SK-N-MC (cell line): ENCODE measurements at regions not wholly inside any gene's neighbourhood (a gene's known extent, or its start where the extent isn't known, plus 50 kb on each side); places are given as distances from the start of the nearest gene placed in this dataset.

Source experiments
- DNase-seq: peaks from one replicate; pipeline ENCODE4 v3.0.0-alpha.2; 2011; ENCODE audit warnings: low read depth, low spot score
- H3K27ac ChIP-seq: fragments of 200-600 bp; sonication (generic); 2 replicates; pipeline ENCODE4 v1.5.1; 2016; ENCODE audit warnings: mixed run types
- H3K36me3 ChIP-seq: fragments of 200-600 bp; sonication (generic); 2 replicates; pipeline ENCODE4 v1.6.1; 2017; ENCODE audit warnings: antibody characterized with exemption, low read length, mixed read lengths; ENCODE audit not compliant: insufficient read depth
- H3K4me3 ChIP-seq: fragments of 200-600 bp; sonication (generic); 2 replicates; pipeline ENCODE4 v1.5.1; 2016
- H3K9ac ChIP-seq: fragments of 200-600 bp; sonication (generic); 2 replicates; pipeline ENCODE4 v1.8.0; 2017; ENCODE audit warnings: mixed run types, mixed read lengths; ENCODE audit not compliant: insufficient read length
- H3K9me3 ChIP-seq: fragments of 200-600 bp; sonication (generic); 2 replicates; pipeline ENCODE4 v1.6.1; 2017; ENCODE audit warnings: low read depth, mild to moderate bottlenecking, antibody characterized with exemption, low read length, moderate library complexity, mixed read lengths
- EZH2 ChIP-seq: fragments of 200-600 bp; sonication (generic); IDR thresholded peaks from one replicate; pipeline ENCODE4 v1.6.1; 2017; ENCODE audit warnings: antibody characterized with exemption
- FOXP2 ChIP-seq: optimal IDR thresholded peaks from 2 replicates; pipeline ENCODE3; 2011; ENCODE audit warnings: mild to moderate bottlenecking, moderate library complexity; ENCODE audit not compliant: insufficient read depth; ENCODE audit errors: extremely low read length, control extremely low read depth
- POLR2AphosphoS5 ChIP-seq: IDR thresholded peaks from 2 replicates; pipeline ENCODE4 v1.6.1; 2012; ENCODE audit warnings: mild to moderate bottlenecking, low read depth, low read length, borderline replicate concordance

- no peak overlapping the region for H3K9ac ChIP-seq
- no peak overlapping the region for H3K27ac ChIP-seq
- H3K4me3 ChIP-seq, result no peak overlapping the region
- TF ChIP-seq POLR2AphosphoS5 (no peak), EZH2 (no peak)
- DNase-seq, result no peak
- H3K36me3 ChIP-seq, result no peaks in the 10 kb centered on the region
- H3K9me3 ChIP-seq, result no peaks in the 10 kb centered on the region
These were observed 93.3 kb upstream of the COG2 start for GRCh38 chr1:230548997-230549396.

GRCh38 chr1:230548357-230548756 lies 93.9 kb upstream of the COG2 start:
- H3K4me3 ChIP-seq, result no peak overlapping the region
- no peak for DNase-seq
- H3K9ac ChIP-seq, result no peak overlapping the region
- no peaks in the 10 kb centered on the region for H3K36me3 ChIP-seq
- TF ChIP-seq POLR2AphosphoS5 (no peak), FOXP2 (no peak), EZH2 (no peak)
- H3K27ac ChIP-seq, result no peak overlapping the region
- no peaks in the 10 kb centered on the region for H3K9me3 ChIP-seq

- Histone ChIP-seq H3K4me3 (no peak overlapping the region), H3K9ac (no peak overlapping the region), H3K36me3 (no peaks in the 10 kb centered on the region), H3K27ac (no peak overlapping the region), H3K9me3 (no peaks in the 10 kb centered on the region)
- TF ChIP-seq POLR2AphosphoS5 (no peak), FOXP2 (no peak), EZH2 (no peak)
- no peak for DNase-seq
These were observed 97.1 kb upstream of the COG2 start for GRCh38 chr1:230545181-230545580.

- Histone ChIP-seq H3K9ac (no peak overlapping the region), H3K27ac (no peak overlapping the region), H3K4me3 (no peak overlapping the region), H3K36me3 (no peaks in the 10 kb centered on the region), H3K9me3 (no peaks in the 10 kb centered on the region)
- DNase-seq, result no peak
- TF ChIP-seq POLR2AphosphoS5, result no peak
- TF ChIP-seq EZH2, result no peak
- TF ChIP-seq FOXP2, result no peak
These were observed 97.5 kb upstream of the COG2 start for GRCh38 chr1:230544758-230545157.

- Histone ChIP-seq H3K36me3 (no peaks in the 10 kb centered on the region), H3K4me3 (no peak overlapping the region), H3K9me3 (no peaks in the 10 kb centered on the region), H3K27ac (no peak overlapping the region), H3K9ac (no peak overlapping the region)
- DNase-seq, result no peak
- TF ChIP-seq EZH2, result no peak
- no peak for TF ChIP-seq FOXP2
- no peak for TF ChIP-seq POLR2AphosphoS5
These were observed 99.2 kb upstream of the COG2 start for GRCh38 chr1:230543085-230543484.

GRCh38 chr1:230542681-230543080 lies 99.6 kb upstream of the COG2 start:
- Histone ChIP-seq H3K4me3 (no peak overlapping the region), H3K9ac (no peak overlapping the region), H3K27ac (no peak overlapping the region), H3K36me3 (no peaks in the 10 kb centered on the region), H3K9me3 (no peaks in the 10 kb centered on the region)
- no peak for TF ChIP-seq FOXP2
- no peak for TF ChIP-seq EZH2
- TF ChIP-seq POLR2AphosphoS5, result no peak
- no peak for DNase-seq

- DNase-seq, result no peak
- no peak overlapping the region for H3K4me3 ChIP-seq
- no peaks in the 10 kb centered on the region for H3K9me3 ChIP-seq
- no peaks in the 10 kb centered on the region for H3K36me3 ChIP-seq
- H3K27ac ChIP-seq, result no peak overlapping the region
- H3K9ac ChIP-seq, result no peak overlapping the region
- TF ChIP-seq FOXP2 (no peak), EZH2 (no peak), POLR2AphosphoS5 (no peak)
These were observed 100.2 kb upstream of the COG2 start for GRCh38 chr1:230542054-230542453.

GRCh38 chr1:230541306-230541705 lies 101.0 kb upstream of the COG2 start:
- no peak overlapping the region for H3K9ac ChIP-seq
- H3K27ac ChIP-seq, result no peak overlapping the region
- TF ChIP-seq FOXP2 (no peak), POLR2AphosphoS5 (no peak), EZH2 (no peak)
- no peak for DNase-seq
- H3K9me3 ChIP-seq, result no peaks in the 10 kb centered on the region
- no peak overlapping the region for H3K4me3 ChIP-seq
- H3K36me3 ChIP-seq, result no peaks in the 10 kb centered on the region

- TF ChIP-seq FOXP2, result no peak
- TF ChIP-seq POLR2AphosphoS5, result no peak
- TF ChIP-seq EZH2, result no peak
- no peaks in the 10 kb centered on the region for H3K36me3 ChIP-seq
- no peak overlapping the region for H3K9ac ChIP-seq
- no peaks in the 10 kb centered on the region for H3K9me3 ChIP-seq
- no peak overlapping the region for H3K4me3 ChIP-seq
- DNase-seq, result no peak
- H3K27ac ChIP-seq, result no peak overlapping the region
These were observed 101.7 kb upstream of the COG2 start for GRCh38 chr1:230540421-230541155.
